ENCODE measurements at regions not wholly inside any gene's neighbourhood (a gene's known extent, or its start where the extent isn't known, plus 50 kb on each side); places are given as distances from the start of the nearest gene placed in this dataset.
"Not testable (repeated sequence)": the region's sequence is repeated elsewhere in the genome, so short reads cannot be mapped to it uniquely, and the experiment has no call there.

GRCh38 chr7:49700841-49701240 lies 72.6 kb upstream of the VWC2 start:
- no peak overlapping the region for H3K4me3 ChIP-seq (ENCODE audit: low read length)
- no peak for TF ChIP-seq CTCF (conservative IDR thresholded peaks at IDR 0.05; ENCODE audit: low read length)

GRCh38 chr7:49702099-49702498 lies 71.3 kb upstream of the VWC2 start:
- TF ChIP-seq CTCF (conservative IDR thresholded peaks at IDR 0.05; ENCODE audit: low read length): no peak
- no peak for DNase-seq (ENCODE audit: low read depth)

More at GRCh38 chr7:49700841-49701240, 72.6 kb upstream of the VWC2 start:
- DNase-seq (ENCODE audit: low read depth): no peak

GRCh38 chr7:49703337-49703736 lies 70.1 kb upstream of the VWC2 start:
- no peak for TF ChIP-seq CTCF (conservative IDR thresholded peaks at IDR 0.05; ENCODE audit: low read length)
- H3K4me3 ChIP-seq (ENCODE audit: low read length): no peak overlapping the region
- DNase-seq (ENCODE audit: low read depth): no peak

More at GRCh38 chr7:49702099-49702498, 71.3 kb upstream of the VWC2 start:
- no peak overlapping the region for H3K4me3 ChIP-seq (ENCODE audit: low read length)

- no peak for DNase-seq (ENCODE audit: low read depth)
- TF ChIP-seq CTCF (conservative IDR thresholded peaks at IDR 0.05; ENCODE audit: low read length): no peak
- no peak overlapping the region for H3K4me3 ChIP-seq (ENCODE audit: low read length)
These were observed 69.6 kb upstream of the VWC2 start for GRCh38 chr7:49703881-49704280.

GRCh38 chr7:49706106-49706505 lies 67.3 kb upstream of the VWC2 start:
- no peak for TF ChIP-seq CTCF (conservative IDR thresholded peaks at IDR 0.05; ENCODE audit: low read length)
- H3K4me3 ChIP-seq (ENCODE audit: low read length): no peak overlapping the region
- DNase-seq (ENCODE audit: low read depth): no peak

GRCh38 chr7:49707891-49708290 lies 65.5 kb upstream of the VWC2 start:
- TF ChIP-seq CTCF (conservative IDR thresholded peaks at IDR 0.05; ENCODE audit: low read length): no peak
- H3K4me3 ChIP-seq (ENCODE audit: low read length): no peak overlapping the region
- no peak for DNase-seq (ENCODE audit: low read depth)

- H3K4me3 ChIP-seq (ENCODE audit: low read length): no peak overlapping the region
- no peak for TF ChIP-seq CTCF (conservative IDR thresholded peaks at IDR 0.05; ENCODE audit: low read length)
- no peak for DNase-seq (ENCODE audit: low read depth)
These were observed 64.8 kb upstream of the VWC2 start for GRCh38 chr7:49708590-49708989.

- not testable (repeated sequence) for H3K4me3 ChIP-seq (ENCODE audit: low read length); DNase-seq (ENCODE audit: low read depth)
These were observed 62.2 kb upstream of the VWC2 start for GRCh38 chr7:49711072-49711723.

All from AG10803 (cell line).